HK-2 (cell line): ENCODE measurements at regions not wholly inside any gene's neighbourhood (a gene's known extent, or its start where the extent isn't known, plus 50 kb on each side); places are given as distances from the start of the nearest gene placed in this dataset.
"Not testable (repeated sequence)": the region's sequence is repeated elsewhere in the genome, so short reads cannot be mapped to it uniquely, and the experiment has no call there.

Experiments used
- DNase-seq: peaks from one replicate; pipeline ENCODE4 v3.0.0-alpha.2; 2018; ENCODE audit not compliant: unreplicated experiment

DNA sequence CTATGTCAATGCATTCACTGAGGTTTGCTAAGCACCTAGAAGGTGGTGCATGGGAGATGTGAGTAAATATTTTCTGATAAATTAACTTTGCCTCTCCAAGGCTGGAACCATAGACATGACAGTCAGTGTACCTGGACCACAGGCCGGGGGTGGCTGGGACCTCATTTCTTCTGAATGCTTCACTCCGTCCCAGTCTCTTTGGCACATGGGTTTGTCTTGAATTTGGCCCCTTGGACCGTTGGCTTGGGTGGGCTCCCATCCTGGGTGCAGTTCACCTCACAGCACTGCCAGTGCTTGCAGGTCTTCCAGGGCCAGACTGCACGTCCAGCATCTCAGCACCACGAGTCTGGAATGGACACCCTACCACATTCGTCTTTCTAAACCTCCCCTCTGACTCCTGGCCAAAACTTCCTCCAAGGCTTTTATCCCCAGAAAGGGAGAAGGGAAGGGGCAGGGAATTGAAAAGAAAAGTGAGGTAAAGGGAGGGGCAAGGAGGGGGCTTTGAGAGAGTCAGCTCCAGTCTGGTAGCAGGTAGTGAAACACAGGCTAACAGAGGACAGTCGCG, 267.8 kb downstream of the MED10 start:
- DNase-seq: no peak

GRCh38 chr5:6108981-6109825, 269.1 kb downstream of the MED10 start:
- no peak for DNase-seq

- DNase-seq: no peak
Measured at GRCh38 chr5:6108540-6108848, 269.9 kb downstream of the MED10 start.

DNA sequence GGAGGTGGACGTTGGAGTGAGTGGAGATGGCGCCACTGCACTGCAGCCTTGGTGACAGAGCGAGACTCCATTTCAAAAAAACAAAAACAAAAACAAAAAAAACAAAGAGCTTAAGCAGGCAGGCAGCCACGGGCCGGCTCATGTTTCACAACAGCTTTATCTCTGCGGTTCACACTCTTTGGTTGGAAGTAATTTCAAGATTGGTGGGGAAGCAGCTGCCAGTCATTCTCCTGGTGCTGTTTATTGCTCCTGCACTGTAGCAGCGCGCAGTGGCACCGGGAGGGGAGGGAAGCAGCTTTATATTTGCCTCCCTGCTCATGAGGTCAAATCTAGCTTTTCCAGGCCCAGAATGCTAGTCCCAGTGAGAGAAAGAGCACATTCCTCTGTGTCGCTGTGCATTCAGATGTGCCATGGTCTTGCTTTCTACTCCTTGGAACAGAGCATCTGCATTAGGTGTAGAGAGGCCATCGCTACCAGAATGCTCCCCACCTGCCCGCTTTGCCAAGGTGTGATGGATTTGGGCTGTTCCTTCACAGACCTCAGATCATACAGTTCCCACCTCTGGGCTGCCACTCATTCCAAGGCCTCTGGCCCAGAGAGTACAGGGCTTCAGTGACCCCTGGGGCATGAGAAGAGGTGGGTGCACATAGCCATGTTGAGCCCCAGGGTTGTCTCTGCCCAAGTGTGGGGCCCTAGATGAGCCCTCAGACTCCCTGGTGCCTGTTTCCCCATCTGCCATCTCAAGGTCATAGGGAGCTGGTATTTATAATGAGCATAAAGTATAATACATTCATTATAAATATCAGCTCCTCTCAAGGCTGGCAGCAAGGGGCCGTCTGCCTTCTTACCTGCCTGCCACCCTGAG, 270.4 kb downstream of the MED10 start:
- no peak for DNase-seq

DNA sequence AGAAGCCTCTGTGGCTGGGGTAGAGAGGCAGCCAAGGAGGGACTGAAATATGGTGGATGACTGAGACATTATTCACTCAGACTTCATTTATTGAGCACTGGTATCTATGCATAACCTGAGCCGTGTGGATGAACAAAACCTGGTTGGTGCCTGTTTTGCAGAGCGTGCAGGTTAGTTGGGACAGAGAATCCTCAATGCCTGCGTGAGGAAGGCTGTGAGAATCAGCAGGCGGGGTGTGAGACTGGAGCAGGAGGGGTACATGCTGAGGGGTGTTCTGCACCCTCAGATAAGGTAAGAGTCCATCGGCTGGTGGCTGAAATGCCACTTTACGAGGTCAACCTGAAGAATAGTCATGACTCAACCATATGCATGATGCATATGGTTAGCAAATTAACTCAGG, 271.6 kb downstream of the MED10 start:
- DNase-seq: no peak

- no peak for DNase-seq
Measured at GRCh38 chr5:6105320-6105719, 273.0 kb downstream of the MED10 start.

DNA sequence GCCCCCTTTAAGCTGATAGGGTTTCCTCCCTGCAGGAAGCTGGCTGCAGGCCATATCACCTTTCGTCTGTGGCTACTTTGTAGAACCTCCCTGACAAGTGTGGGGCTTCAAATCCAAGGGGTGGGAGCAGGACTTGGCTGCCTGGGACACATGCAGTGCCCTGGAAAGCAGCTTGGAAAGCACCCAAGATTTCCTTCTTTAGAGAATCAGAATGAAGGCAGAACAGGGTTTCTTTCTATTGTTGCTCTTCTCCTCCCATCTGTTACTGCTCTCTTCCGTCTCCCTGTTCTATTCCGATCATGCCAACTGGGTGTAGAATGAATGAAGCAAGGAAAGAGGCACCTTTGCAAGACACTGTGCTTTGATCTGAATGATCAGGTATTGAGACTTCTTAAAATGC, 282.2 kb downstream of the MED10 start:
- DNase-seq: no peak

DNA sequence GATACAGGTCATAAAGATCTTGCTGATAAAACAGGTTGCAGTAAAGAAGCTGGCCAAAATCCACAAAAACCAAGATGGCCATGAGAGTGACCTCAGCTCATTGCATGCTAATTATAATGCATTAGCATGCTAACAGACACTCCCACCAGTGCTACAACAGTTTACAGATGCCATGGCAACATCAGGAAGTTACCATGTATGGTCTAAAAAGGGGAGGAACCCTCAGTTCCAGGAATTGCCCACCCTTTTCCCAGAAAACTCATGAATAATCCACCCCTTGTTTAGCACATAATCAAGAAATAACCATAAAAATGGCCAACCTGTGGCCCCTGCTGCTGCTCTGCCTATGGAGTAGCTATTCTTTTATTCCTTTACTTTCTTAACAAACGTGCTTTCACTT, 284.2 kb downstream of the MED10 start:
- not testable (repeated sequence) for DNase-seq

DNA sequence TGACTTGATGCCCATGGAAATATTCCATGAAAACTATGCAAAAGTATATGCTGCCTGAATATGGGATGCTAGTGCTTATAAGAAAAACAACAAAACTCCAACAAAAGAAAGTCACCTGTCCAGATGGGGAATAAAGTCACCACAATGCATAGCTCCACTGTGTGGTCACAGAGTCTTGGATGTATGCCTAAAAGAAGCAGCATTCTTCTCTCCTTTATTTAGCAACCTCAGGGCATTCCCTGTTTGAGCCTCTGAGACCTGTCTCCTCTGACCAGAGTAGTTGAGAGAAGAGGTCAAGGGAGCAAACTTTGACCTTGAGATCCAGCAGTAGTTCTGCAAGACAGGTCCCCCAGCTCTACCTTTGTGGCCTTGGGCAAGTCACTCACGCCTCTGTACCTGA, 287.5 kb downstream of the MED10 start:
- no peak for DNase-seq

DNA sequence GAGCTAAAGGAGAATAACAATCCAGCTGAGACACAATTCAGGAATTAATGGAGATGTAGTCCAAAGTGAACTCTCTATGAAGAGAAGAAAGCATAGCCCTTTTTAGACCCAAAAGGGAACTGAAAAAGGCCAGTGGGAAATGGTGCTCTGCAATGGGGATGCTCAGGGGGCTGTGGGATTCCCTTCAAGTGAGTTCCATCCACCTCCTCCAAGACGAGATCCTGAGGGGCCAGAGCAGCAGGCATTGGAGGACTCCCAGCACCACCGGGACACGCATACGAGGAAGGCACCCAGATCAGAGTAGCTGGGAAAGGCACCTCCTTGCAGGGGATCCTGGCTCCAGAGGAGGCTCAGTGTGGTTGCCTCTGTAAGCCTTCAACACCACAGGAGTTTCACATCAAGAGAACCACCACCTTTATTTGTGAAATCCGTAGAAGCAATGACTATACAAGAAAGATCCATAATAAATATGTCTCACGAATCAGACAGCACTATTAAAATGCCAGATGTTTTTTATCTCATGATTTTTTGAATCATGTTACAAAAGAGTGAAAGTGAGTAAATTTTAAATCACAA, 288.2 kb downstream of the MED10 start:
- no peak for DNase-seq

GRCh38 chr5:6088706-6089105, 289.6 kb downstream of the MED10 start:
- DNase-seq: no peak

- DNase-seq: no peak
Measured at GRCh38 chr5:6087576-6087975, 290.8 kb downstream of the MED10 start.

GRCh38 chr5:6086871-6087270, 291.5 kb downstream of the MED10 start:
- no peak for DNase-seq

DNA sequence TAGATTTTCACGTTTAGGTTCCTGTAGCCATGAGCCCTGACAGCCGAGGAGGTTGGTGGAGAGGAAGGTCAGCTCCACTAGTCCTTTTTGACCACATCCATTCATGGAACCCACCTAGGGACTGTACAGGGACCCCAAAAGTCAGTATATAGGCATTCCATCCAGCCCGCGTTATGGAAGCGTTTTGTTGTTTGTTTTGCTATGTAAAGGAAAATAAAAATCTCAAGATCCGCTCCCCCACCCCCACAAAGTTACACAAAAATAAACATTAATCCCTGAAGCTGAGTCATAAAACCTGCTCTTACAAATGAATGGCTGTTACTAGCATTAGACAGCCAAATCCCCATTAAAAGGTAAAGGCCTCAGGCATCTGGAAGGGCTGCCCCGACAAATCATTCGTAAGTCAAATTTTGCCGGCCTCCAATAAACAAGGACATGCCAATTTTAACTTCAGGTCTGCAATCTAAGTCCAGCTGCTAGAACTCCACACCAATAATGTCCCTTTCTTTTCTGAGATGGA, 292.9 kb downstream of the MED10 start:
- DNase-seq: no peak

DNA sequence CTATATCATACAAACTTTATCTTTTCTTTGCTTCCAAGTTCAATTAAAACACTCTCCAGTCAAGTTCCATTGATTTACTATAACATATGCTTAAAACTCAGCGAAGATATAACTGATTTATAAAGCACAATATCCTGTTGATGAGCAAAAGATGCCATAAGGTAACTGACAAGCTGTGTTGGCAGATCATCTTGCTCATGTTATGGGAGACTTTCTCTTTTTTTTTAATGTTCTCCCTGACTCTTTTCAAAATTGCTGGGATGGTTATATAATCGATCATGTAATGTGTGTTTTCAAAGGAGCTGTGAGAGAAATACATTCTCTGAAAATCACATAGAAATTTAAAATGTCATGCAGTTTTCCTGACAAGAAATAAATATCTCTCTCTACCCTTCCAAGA, 293.5 kb downstream of the MED10 start:
- DNase-seq: no peak

DNA sequence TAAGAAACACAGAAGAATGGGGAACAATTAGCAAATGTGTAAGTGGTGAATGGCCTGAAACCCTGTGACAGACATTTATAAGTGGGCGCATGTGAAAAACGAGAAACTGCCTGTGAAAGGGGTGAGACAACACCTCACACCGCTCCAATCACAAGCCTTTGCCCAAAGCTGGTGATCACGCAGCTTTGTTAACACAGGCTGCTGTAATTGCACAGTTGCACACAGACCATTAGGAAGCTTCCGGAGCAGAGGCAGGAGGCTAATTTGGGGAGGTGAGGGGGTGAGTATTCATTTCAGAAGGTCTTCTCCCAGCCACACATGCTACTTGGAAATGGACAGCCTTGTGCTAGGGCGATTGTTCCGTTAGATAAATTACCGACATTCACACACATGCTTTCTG, 294.0 kb downstream of the MED10 start:
- no peak for DNase-seq

- no peak for DNase-seq
Measured at GRCh38 chr5:6083311-6083978, 294.9 kb downstream of the MED10 start.

GRCh38 chr5:6082685-6083084, 295.7 kb downstream of the MED10 start:
- DNase-seq: no peak

DNA sequence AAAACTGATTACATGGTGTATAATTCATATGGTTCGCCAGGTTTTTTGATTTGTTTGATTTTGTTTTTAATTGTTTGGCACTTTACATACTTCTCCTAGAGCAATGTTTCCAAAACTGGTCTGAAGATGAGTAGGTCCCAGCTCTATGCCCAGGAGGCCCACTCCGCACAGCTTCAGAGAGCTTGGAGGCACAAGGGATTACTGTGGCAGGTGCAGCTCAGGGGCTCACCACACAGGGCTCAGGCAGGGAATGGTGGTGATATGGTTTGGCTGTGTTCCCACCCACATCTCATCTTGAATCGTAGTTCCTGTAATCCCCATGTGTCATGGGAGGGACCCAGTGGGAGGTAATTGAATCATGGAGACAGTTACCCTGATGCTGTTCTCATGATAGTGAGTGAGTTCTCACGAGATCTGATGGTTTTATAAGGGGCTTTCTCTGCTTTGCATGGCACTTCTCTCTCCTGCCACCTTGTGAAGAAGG, 296.6 kb downstream of the MED10 start:
- no peak for DNase-seq

DNA sequence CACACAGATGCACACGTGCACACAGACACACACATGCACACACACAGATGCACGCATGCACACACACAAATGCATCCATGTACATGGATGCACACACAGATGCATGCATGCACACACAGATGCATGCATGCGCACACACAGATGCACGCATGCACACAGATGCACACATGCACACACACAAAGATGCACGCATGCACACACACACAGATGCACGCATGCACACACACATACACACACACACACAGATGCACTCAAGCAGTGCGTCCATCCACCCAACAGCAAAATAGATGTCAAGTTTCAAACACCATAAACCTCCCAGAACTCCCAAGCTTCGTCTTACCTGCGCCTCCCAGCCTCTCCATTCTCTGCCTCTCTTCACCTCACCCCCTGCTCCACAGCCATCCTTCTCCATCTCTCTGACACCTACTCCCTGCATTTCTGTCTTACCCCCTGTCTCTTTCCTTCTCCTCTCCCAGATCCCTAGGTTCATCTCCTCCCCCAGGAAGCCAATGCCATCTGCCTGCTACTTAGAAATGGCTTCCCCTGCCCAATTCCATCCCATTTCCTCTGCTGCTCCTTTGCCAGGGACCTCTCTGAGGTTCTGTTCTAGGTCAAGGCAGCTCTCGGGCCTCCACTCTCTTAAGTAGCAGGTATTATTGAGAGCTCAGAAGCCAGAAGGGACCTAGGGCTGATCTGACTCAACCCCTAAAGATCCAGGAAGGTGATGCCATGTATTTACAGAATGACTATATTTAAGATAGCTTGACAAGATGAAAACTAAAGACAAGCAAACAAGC, 297.2 kb downstream of the MED10 start:
- no peak for DNase-seq

- no peak for DNase-seq
Measured at GRCh38 chr5:6080436-6080835, 297.9 kb downstream of the MED10 start.
